Stimulated activated naive CD8-positive, alpha-beta T cell treated with anti-CD3 and anti-CD28 coated beads, Interleukin-15, amount 100 ng/mL, for 72 hours (primary cell): ENCODE measurements at regions not wholly inside any gene's neighbourhood (a gene's known extent, or its start where the extent isn't known, plus 50 kb on each side); places are given as distances from the start of the nearest gene placed in this dataset.
"Not testable (repeated sequence)": the region's sequence is repeated elsewhere in the genome, so short reads cannot be mapped to it uniquely, and the experiment has no call there.

Experiments
- ATAC-seq: fragments of 150-1000 bp; cut with Tn5 transposase; 2 replicates; pipeline ENCODE4 v1.10.0; 2021; ENCODE audit warnings: mild to moderate bottlenecking, moderate library complexity
- DNase-seq, 2 donors: peaks; one replicate each; pipeline ENCODE4 v3.0.0; 2021 to 2022
- H3K27ac Mint-ChIP-seq, 2 donors: one replicate each; pipeline ENCODE4 v1.8.0; 2022; ENCODE audit warnings: mild to moderate bottlenecking in 2 of 2, mixed read lengths in 2 of 2, moderate library complexity in 2 of 2
- H3K27me3 Mint-ChIP-seq: one replicate; pipeline ENCODE4 v1.8.0; 2022; ENCODE audit warnings: mixed read lengths
- H3K4me1 Mint-ChIP-seq: one replicate; pipeline ENCODE4 v1.8.0; 2022; ENCODE audit warnings: mild to moderate bottlenecking, mixed read lengths
- H3K4me3 Mint-ChIP-seq, 2 donors: one replicate each; pipeline ENCODE4 v1.8.0; 2022; ENCODE audit warnings: mild to moderate bottlenecking in 2 of 2, mixed read lengths in 2 of 2, moderate library complexity in 1 of 2
- H3K9me3 Mint-ChIP-seq, 2 donors: one replicate each; pipeline ENCODE4 v1.8.0; 2022; ENCODE audit warnings: mixed read lengths in 2 of 2

- Mint-ChIP-seq H3K27me3 (no peaks in the 10 kb centered on the region), H3K4me1 (no peaks in the 10 kb centered on the region), H3K9me3 (peaks cover 5 to 14% of the 10 kb centered on the region in 2 donors), H3K27ac (no peak overlapping the region), H3K4me3 (no peak overlapping the region)
- no peak for DNase-seq
- ATAC-seq = no peak
Measured at GRCh38 chr4:28834120-28834519, 1886.0 kb upstream of the PCDH7 start.

GRCh38 chr4:28835501-28835900, 1884.7 kb upstream of the PCDH7 start:
- H3K27ac Mint-ChIP-seq = no peak overlapping the region
- no peak overlapping the region for H3K4me3 Mint-ChIP-seq
- no peaks in the 10 kb centered on the region for H3K4me1 Mint-ChIP-seq

GRCh38 chr4:28842271-28842670, 1877.9 kb upstream of the PCDH7 start:
- Mint-ChIP-seq H3K27me3 (no peaks in the 10 kb centered on the region), H3K9me3 (peaks cover 7 to 34% of the 10 kb centered on the region in 2 donors), H3K4me1 (no peaks in the 10 kb centered on the region), H3K4me3 (no peak overlapping the region), H3K27ac (no peak overlapping the region)
- ATAC-seq (no peak), DNase-seq (no peak)

More at GRCh38 chr4:28835501-28835900, 1884.7 kb upstream of the PCDH7 start:
- ATAC-seq (no peak), DNase-seq (no peak)
- Mint-ChIP-seq H3K27me3 (no peaks in the 10 kb centered on the region), H3K9me3 (peaks cover 7 to 14% of the 10 kb centered on the region in 2 donors)

- no peak overlapping the region for H3K27ac Mint-ChIP-seq
- DNase-seq (no peak), ATAC-seq (no peak)
- no peaks in the 10 kb centered on the region for H3K4me1 Mint-ChIP-seq
- H3K27me3 Mint-ChIP-seq = no peaks in the 10 kb centered on the region
- H3K4me3 Mint-ChIP-seq = no peak overlapping the region
- H3K9me3 Mint-ChIP-seq = peaks cover 0 to 50% of the 10 kb centered on the region in 2 donors
Measured at GRCh38 chr4:28845158-28845557, 1875.0 kb upstream of the PCDH7 start.

- DNase-seq, H3K4me3 Mint-ChIP-seq, H3K27me3 Mint-ChIP-seq, ATAC-seq, H3K4me1 Mint-ChIP-seq, H3K27ac Mint-ChIP-seq: not testable (repeated sequence)
- H3K9me3 Mint-ChIP-seq = peaks cover 10 to 22% of the 10 kb centered on the region in 2 donors
Measured at GRCh38 chr4:28857028-28857427, 1863.1 kb upstream of the PCDH7 start.

- ATAC-seq = no peak
- Mint-ChIP-seq H3K9me3 (peaks cover 8% of the 10 kb centered on the region in 2 donors), H3K27me3 (no peaks in the 10 kb centered on the region), H3K4me3 (no peak overlapping the region), H3K4me1 (no peaks in the 10 kb centered on the region), H3K27ac (no peak overlapping the region)
- DNase-seq = no peak
Measured at GRCh38 chr4:28868841-28869240, 1851.3 kb upstream of the PCDH7 start.

GRCh38 chr4:28879178-28879577, 1841.0 kb upstream of the PCDH7 start:
- peaks cover 0 to 15% of the 10 kb centered on the region in 2 donors for H3K9me3 Mint-ChIP-seq
- H3K4me3 Mint-ChIP-seq = no peak overlapping the region
- no peak for DNase-seq
- H3K27ac Mint-ChIP-seq = no peak overlapping the region
- H3K4me1 Mint-ChIP-seq = no peaks in the 10 kb centered on the region
- no peaks in the 10 kb centered on the region for H3K27me3 Mint-ChIP-seq
- ATAC-seq = no peak

- H3K9me3 Mint-ChIP-seq = peaks cover 0 to 15% of the 10 kb centered on the region in 2 donors
- ATAC-seq (no peak), DNase-seq (no peak)
- H3K27ac Mint-ChIP-seq = no peak overlapping the region
- H3K27me3 Mint-ChIP-seq = no peaks in the 10 kb centered on the region
- no peaks in the 10 kb centered on the region for H3K4me1 Mint-ChIP-seq
- H3K4me3 Mint-ChIP-seq = no peak overlapping the region
Measured at GRCh38 chr4:28879900-28880299, 1840.3 kb upstream of the PCDH7 start.

GRCh38 chr4:28883211-28883610, 1837.0 kb upstream of the PCDH7 start:
- H3K27me3 Mint-ChIP-seq = no peaks in the 10 kb centered on the region
- ATAC-seq (no peak), DNase-seq (no peak)
- H3K27ac Mint-ChIP-seq = no peak overlapping the region
- H3K9me3 Mint-ChIP-seq = peaks cover 0 to 7% of the 10 kb centered on the region in 2 donors
- no peak overlapping the region for H3K4me3 Mint-ChIP-seq
- H3K4me1 Mint-ChIP-seq = no peaks in the 10 kb centered on the region

GRCh38 chr4:28886934-28887333, 1833.2 kb upstream of the PCDH7 start:
- ATAC-seq = no peak
- H3K4me3 Mint-ChIP-seq = no peak overlapping the region
- no peak overlapping the region for H3K27ac Mint-ChIP-seq
- H3K27me3 Mint-ChIP-seq = no peaks in the 10 kb centered on the region
- DNase-seq = no peak
- peaks cover 0 to 4% of the 10 kb centered on the region in 2 donors for H3K9me3 Mint-ChIP-seq
- H3K4me1 Mint-ChIP-seq = no peaks in the 10 kb centered on the region

GRCh38 chr4:28890949-28891775, 1829.0 kb upstream of the PCDH7 start:
- Mint-ChIP-seq H3K4me3 (no peak overlapping the region), H3K4me1 (no peaks in the 10 kb centered on the region), H3K9me3 (peaks cover 4 to 19% of the 10 kb centered on the region in 2 donors), H3K27me3 (no peaks in the 10 kb centered on the region), H3K27ac (no peak overlapping the region)
- ATAC-seq = no peak
- no peak for DNase-seq

GRCh38 chr4:28913466-28913865, 1806.7 kb upstream of the PCDH7 start:
- no peak for ATAC-seq
- Mint-ChIP-seq H3K4me1 (no peaks in the 10 kb centered on the region), H3K27me3 (no peaks in the 10 kb centered on the region), H3K9me3 (peaks cover 0 to 16% of the 10 kb centered on the region in 2 donors), H3K27ac (no peak overlapping the region), H3K4me3 (no peak overlapping the region)
- DNase-seq = no peak

- no peak overlapping the region for H3K27ac Mint-ChIP-seq
- no peaks in the 10 kb centered on the region for H3K27me3 Mint-ChIP-seq
- peaks cover 13 to 15% of the 10 kb centered on the region in 2 donors for H3K9me3 Mint-ChIP-seq
- H3K4me3 Mint-ChIP-seq = no peak overlapping the region
- DNase-seq (no peak), ATAC-seq (no peak)
- H3K4me1 Mint-ChIP-seq = no peaks in the 10 kb centered on the region
Measured at GRCh38 chr4:28916585-28916984, 1803.6 kb upstream of the PCDH7 start.

GRCh38 chr4:28918871-28919270, 1801.3 kb upstream of the PCDH7 start:
- peaks cover 19 to 21% of the 10 kb centered on the region in 2 donors for H3K9me3 Mint-ChIP-seq
- H3K27ac Mint-ChIP-seq = no peak overlapping the region

GRCh38 chr4:28921886-28922285, 1798.3 kb upstream of the PCDH7 start:
- no peaks in the 10 kb centered on the region for H3K4me1 Mint-ChIP-seq
- H3K9me3 Mint-ChIP-seq = peaks cover 18 to 21% of the 10 kb centered on the region in 2 donors
- ATAC-seq (no peak), DNase-seq (no peak)
- no peaks in the 10 kb centered on the region for H3K27me3 Mint-ChIP-seq
- no peak overlapping the region for H3K4me3 Mint-ChIP-seq
- H3K27ac Mint-ChIP-seq = no peak overlapping the region

More at GRCh38 chr4:28918871-28919270, 1801.3 kb upstream of the PCDH7 start:
- DNase-seq (no peak), ATAC-seq (no peak)
- no peak overlapping the region for H3K4me3 Mint-ChIP-seq
- no peaks in the 10 kb centered on the region for H3K27me3 Mint-ChIP-seq
- H3K4me1 Mint-ChIP-seq = no peaks in the 10 kb centered on the region

- ATAC-seq = no peak
- H3K4me3 Mint-ChIP-seq = no peak overlapping the region
Measured at GRCh38 chr4:28926156-28926555, 1794.0 kb upstream of the PCDH7 start.

More at GRCh38 chr4:28926156-28926555, 1794.0 kb upstream of the PCDH7 start:
- Mint-ChIP-seq H3K4me1 (no peaks in the 10 kb centered on the region), H3K27me3 (no peaks in the 10 kb centered on the region), H3K9me3 (peaks cover 13% of the 10 kb centered on the region in 2 donors), H3K27ac (no peak overlapping the region)
- no peak for DNase-seq
